ENCODE measurements at regions not wholly inside any gene's neighbourhood (a gene's known extent, or its start where the extent isn't known, plus 50 kb on each side); places are given as distances from the start of the nearest gene placed in this dataset.

GRCh38 chr4:119797238-119797894 is 168.8 kb upstream of the PDE5A start:
- TF ChIP-seq ZBTB11 (CRISPR knock-in tag; IDR thresholded peaks at IDR 0.05), result no peak
- TF ChIP-seq LARP7 (IDR thresholded peaks at IDR 0.05), result no peak

All from GM12878 (cell line).